AG04450 (cell line): ENCODE measurements at regions not wholly inside any gene's neighbourhood (a gene's known extent, or its start where the extent isn't known, plus 50 kb on each side); places are given as distances from the start of the nearest gene placed in this dataset.

Source experiments
- CTCF ChIA-PET: fragments of 300-600, 350-600 bp; formaldehyde crosslinking; extraction: SDS; loops from one replicate; lab custom pipeline; 2022; ENCODE audit warnings: antibody characterized with exemption, inconsistent platforms; lab: Charles Lee
- POLR2A ChIA-PET: fragments of 350-600 bp; formaldehyde crosslinking; extraction: SDS; loops from one replicate; lab custom pipeline; 2021; ENCODE audit warnings: antibody characterized with exemption, inconsistent platforms; lab: Yijun Ruan, JAX
- DNase-seq: peaks from one replicate; pipeline ENCODE4 v3.0.0-alpha.2; 2011; ENCODE audit warnings: low read depth, low spot score
- H3K27ac ChIP-seq: one replicate; pipeline ENCODE4 v1.5.1; 2012; ENCODE audit warnings: low read depth, low read length, control low read depth
- H3K27me3 ChIP-seq: one replicate; pipeline ENCODE4 v1.6.0; 2012; ENCODE audit warnings: low read length; ENCODE audit not compliant: control insufficient read depth, insufficient read depth
- H3K4me3 ChIP-seq: 2 replicates; pipeline ENCODE4 v1.5.1; 2011; ENCODE audit warnings: mild to moderate bottlenecking, low read depth, low read length, control low read depth
- H3K9me3 ChIP-seq: 2 replicates; pipeline ENCODE4 v1.5.1; 2012; ENCODE audit warnings: low read length; ENCODE audit not compliant: control insufficient read depth, insufficient read depth
- TF ChIP-seq, protein P1 (sequence below): IDR thresholded peaks from 2 replicates; pipeline ENCODE4 v1.5.1; 2011; ENCODE audit warnings: low read depth, low read length, control low read depth, inconsistent platforms

DNA sequence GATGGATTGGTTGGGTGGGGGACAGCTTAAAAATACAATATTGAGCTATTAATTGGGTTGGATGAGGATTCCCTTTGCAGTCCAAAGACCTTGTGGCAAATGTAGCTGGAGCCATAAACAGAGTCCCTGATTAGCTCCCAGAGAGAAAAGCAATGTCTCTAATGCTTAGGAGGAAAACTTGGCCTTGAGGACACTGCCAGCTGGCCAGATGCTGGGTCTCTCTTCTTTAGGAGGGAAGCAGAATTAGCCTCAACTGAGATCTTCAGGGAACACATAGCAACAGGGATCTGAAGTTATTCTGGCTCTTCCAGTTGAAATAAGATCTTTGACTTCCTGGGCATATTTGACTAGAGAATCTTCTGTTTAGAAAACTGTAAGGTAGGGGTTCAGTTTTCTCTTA is 121.7 kb upstream of the WWC1 start:
- TF ChIP-seq, protein P1, sequence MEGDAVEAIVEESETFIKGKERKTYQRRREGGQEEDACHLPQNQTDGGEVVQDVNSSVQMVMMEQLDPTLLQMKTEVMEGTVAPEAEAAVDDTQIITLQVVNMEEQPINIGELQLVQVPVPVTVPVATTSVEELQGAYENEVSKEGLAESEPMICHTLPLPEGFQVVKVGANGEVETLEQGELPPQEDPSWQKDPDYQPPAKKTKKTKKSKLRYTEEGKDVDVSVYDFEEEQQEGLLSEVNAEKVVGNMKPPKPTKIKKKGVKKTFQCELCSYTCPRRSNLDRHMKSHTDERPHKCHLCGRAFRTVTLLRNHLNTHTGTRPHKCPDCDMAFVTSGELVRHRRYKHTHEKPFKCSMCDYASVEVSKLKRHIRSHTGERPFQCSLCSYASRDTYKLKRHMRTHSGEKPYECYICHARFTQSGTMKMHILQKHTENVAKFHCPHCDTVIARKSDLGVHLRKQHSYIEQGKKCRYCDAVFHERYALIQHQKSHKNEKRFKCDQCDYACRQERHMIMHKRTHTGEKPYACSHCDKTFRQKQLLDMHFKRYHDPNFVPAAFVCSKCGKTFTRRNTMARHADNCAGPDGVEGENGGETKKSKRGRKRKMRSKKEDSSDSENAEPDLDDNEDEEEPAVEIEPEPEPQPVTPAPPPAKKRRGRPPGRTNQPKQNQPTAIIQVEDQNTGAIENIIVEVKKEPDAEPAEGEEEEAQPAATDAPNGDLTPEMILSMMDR = no peak
- H3K4me3 ChIP-seq = no peak overlapping the region
- CTCF ChIA-PET = no interaction called here
- POLR2A ChIA-PET = no interaction called here
- no peaks in the 10 kb centered on the region for H3K9me3 ChIP-seq
- H3K27ac ChIP-seq = no peak overlapping the region
- H3K27me3 ChIP-seq = no peaks in the 10 kb centered on the region
- no peak for DNase-seq

- CTCF ChIA-PET = no interaction called here
- TF ChIP-seq, protein P1 = no peak
- no peak overlapping the region for H3K27ac ChIP-seq
- no peak overlapping the region for H3K4me3 ChIP-seq
- POLR2A ChIA-PET = no interaction called here
- no peaks in the 10 kb centered on the region for H3K9me3 ChIP-seq
- no peak for DNase-seq
- H3K27me3 ChIP-seq = no peaks in the 10 kb centered on the region
Observed at GRCh38 chr5:168171901-168172759, 119.3 kb upstream of the WWC1 start.

DNA sequence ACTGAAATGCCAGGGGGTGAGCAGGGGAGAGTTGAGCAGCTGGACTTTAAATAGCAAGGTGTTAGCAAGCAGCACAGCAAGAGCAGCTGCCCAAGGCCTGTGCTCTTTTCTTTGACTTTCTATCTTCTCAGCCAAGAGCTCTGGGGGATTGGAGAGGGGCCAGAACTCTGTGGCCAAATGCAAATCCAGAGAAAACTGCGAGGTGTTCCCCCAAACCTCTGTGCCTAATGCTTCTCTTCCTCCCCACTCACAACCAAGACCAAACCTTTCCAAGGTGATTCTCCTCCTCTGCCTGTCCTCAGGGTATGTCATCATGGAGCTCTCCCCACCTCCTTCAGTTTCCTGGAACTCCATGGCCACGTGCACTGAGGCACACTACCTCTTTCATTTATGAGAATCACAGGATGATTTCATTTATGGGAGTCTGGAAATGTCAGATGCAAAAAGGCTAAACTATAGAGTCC is 118.7 kb upstream of the WWC1 start:
- Histone ChIP-seq H3K27ac (no peak overlapping the region), H3K4me3 (no peak overlapping the region), H3K27me3 (no peaks in the 10 kb centered on the region), H3K9me3 (no peaks in the 10 kb centered on the region)
- DNase-seq = no peak
- TF ChIP-seq, protein P1 = no peak
- CTCF ChIA-PET = no interaction called here
- POLR2A ChIA-PET = no interaction called here

GRCh38 chr5:168174376-168174775 is 117.1 kb upstream of the WWC1 start:
- no peaks in the 10 kb centered on the region for H3K27me3 ChIP-seq
- TF ChIP-seq, protein P1 = no peak
- POLR2A ChIA-PET = no interaction called here
- no peaks in the 10 kb centered on the region for H3K9me3 ChIP-seq
- no peak overlapping the region for H3K4me3 ChIP-seq
- DNase-seq = no peak
- no peak overlapping the region for H3K27ac ChIP-seq
- CTCF ChIA-PET = no interaction called here

GRCh38 chr5:168176251-168176650 is 115.2 kb upstream of the WWC1 start:
- ChIA-PET CTCF (no interaction called here), POLR2A (no interaction called here)
- Histone ChIP-seq H3K9me3 (no peaks in the 10 kb centered on the region), H3K27ac (no peak overlapping the region), H3K4me3 (no peak overlapping the region), H3K27me3 (no peaks in the 10 kb centered on the region)
- TF ChIP-seq, protein P1 = no peak
- no peak for DNase-seq
